BJ (cell line): ENCODE measurements at regions not wholly inside any gene's neighbourhood (a gene's known extent, or its start where the extent isn't known, plus 50 kb on each side); places are given as distances from the start of the nearest gene placed in this dataset.

Source experiments
- CTCF ChIA-PET: fragments of 350-600 bp; formaldehyde crosslinking; extraction: SDS; loops from one replicate; lab custom pipeline; 2021; ENCODE audit warnings: antibody characterized with exemption, inconsistent platforms; lab: Yijun Ruan, JAX
- POLR2A ChIA-PET: fragments of 300-600 bp; sonication (Branson Sonifier 250); formaldehyde crosslinking; extraction: SDS; loops from one replicate; lab custom pipeline; 2021; ENCODE audit warnings: antibody characterized with exemption; lab: Charles Lee
- DNase-seq: peaks from one replicate; pipeline ENCODE4 v3.0.0-alpha.2; 2011; ENCODE audit warnings: low read depth
- H3K27me3 ChIP-seq: 2 replicates; pipeline ENCODE4 v1.6.0; 2011; ENCODE audit warnings: low read length; ENCODE audit not compliant: control insufficient read depth, insufficient read depth
- H3K36me3 ChIP-seq: 2 replicates; pipeline ENCODE4 v1.5.1; 2011; ENCODE audit warnings: low read length; ENCODE audit not compliant: control insufficient read depth, insufficient read depth
- H3K4me3 ChIP-seq: 2 replicates; pipeline ENCODE4 v1.5.1; 2011; ENCODE audit warnings: low read depth, mild to moderate bottlenecking, control low read depth, low read length
- TF ChIP-seq, protein P1 (sequence below): IDR thresholded peaks from 2 replicates; pipeline ENCODE4 v1.5.1; 2011; ENCODE audit warnings: low read depth, mild to moderate bottlenecking, control low read depth, inconsistent platforms, low read length, moderate library complexity; ENCODE audit not compliant: insufficient read depth

DNA sequence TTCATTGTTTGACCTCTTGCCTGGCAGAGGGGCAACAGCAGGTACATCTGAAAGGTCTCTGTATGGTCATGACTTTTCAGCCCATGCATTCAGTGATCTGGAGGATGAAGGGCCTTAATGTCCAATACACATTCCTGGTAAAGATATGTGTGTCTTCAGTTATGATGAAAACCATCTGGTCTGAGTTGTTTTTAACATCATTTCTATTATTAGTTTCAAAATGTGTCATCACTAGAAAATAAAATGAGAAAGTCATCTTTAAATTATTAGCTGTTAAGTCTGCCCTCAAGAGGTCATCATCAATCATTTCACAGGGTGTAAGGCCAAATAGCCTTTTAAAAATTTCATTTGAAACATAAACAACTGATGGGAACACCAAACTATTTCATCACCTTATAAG is 92.1 kb upstream of the PLSCR4 start:
- POLR2A ChIA-PET, result no interaction called here
- TF ChIP-seq, protein P1, sequence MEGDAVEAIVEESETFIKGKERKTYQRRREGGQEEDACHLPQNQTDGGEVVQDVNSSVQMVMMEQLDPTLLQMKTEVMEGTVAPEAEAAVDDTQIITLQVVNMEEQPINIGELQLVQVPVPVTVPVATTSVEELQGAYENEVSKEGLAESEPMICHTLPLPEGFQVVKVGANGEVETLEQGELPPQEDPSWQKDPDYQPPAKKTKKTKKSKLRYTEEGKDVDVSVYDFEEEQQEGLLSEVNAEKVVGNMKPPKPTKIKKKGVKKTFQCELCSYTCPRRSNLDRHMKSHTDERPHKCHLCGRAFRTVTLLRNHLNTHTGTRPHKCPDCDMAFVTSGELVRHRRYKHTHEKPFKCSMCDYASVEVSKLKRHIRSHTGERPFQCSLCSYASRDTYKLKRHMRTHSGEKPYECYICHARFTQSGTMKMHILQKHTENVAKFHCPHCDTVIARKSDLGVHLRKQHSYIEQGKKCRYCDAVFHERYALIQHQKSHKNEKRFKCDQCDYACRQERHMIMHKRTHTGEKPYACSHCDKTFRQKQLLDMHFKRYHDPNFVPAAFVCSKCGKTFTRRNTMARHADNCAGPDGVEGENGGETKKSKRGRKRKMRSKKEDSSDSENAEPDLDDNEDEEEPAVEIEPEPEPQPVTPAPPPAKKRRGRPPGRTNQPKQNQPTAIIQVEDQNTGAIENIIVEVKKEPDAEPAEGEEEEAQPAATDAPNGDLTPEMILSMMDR, result no peak
- Histone ChIP-seq H3K4me3 (no peak overlapping the region), H3K36me3 (no peaks in the 10 kb centered on the region), H3K27me3 (no peaks in the 10 kb centered on the region)
- CTCF ChIA-PET, result interaction anchor here (1.0 kb wide), 1 partner anchor 114 kb away, joined by 3 read pairs; no protein-coding TSS in a partner anchor
- DNase-seq, result peak; percentile 55

DNA sequence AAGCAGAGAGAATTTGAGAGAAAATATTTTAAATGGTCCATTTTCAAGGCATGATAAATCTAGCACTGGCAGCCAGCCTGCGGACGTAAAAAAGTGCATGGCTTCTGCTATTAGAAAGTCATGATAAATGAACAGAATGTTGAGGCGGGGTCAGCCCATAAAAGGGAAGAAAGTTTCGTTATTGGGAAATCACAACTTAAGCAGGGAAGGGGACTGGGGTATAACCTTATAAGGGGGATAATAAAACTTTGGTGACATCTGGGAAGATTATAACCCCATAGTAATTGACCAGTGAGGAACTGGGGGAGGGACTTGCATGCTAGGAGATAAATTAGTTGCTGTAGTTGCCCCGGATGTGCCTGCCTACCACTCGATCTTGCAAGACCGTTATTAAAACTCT is 88.4 kb upstream of the PLSCR4 start:
- Histone ChIP-seq H3K4me3 (no peak overlapping the region), H3K36me3 (no peaks in the 10 kb centered on the region), H3K27me3 (no peaks in the 10 kb centered on the region)
- no peak for DNase-seq
- ChIA-PET POLR2A (no interaction called here), CTCF (no interaction called here)
- TF ChIP-seq, protein P1, result no peak

DNA sequence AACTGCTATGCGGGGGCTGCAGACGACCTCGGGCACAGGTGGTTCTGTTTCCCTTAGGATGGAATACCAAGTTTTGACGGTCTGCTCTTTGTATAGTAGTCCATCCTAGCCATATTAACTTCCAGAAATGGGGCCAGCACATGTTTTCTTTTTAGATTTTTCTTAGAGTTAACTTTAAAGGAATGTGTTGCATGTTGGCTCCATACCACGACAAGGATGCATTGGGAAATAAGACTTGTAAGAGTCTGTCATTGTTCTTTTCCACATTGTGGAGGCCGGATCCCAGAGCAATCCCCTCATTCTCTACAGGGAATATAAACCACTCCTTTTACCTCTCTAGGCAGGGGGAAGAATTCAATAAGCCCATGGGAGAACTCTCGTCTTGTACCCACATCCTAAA is 87.1 kb upstream of the PLSCR4 start:
- ChIA-PET POLR2A (no interaction called here), CTCF (interaction anchor here (1.7 kb wide), 1 partner anchor 240 kb away, joined by 7 read pairs; no protein-coding TSS in a partner anchor)
- DNase-seq, result no peak
- TF ChIP-seq, protein P1, result no peak
- H3K27me3 ChIP-seq, result no peaks in the 10 kb centered on the region
- H3K36me3 ChIP-seq, result no peaks in the 10 kb centered on the region
- H3K4me3 ChIP-seq, result no peak overlapping the region

DNA sequence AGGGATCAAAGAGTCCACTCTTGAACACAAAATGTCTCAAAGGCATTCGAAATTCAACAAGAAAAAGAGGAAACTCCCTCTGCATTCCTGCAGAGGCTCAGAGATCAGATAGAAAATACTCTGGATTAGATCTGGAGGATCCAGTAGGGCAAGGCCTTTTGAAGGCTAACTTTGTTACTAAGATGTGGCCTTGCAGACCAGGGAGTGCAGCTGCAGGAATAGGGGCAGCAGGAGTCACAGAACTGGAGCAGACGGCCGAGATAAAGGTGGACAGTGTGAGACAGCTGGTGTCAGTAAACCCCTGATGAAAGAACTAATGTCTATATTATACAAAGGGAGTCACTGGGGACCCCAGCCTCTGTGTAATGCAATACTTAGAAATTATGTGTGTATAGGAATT is 84.5 kb upstream of the PLSCR4 start:
- TF ChIP-seq, protein P1, result no peak

DNA sequence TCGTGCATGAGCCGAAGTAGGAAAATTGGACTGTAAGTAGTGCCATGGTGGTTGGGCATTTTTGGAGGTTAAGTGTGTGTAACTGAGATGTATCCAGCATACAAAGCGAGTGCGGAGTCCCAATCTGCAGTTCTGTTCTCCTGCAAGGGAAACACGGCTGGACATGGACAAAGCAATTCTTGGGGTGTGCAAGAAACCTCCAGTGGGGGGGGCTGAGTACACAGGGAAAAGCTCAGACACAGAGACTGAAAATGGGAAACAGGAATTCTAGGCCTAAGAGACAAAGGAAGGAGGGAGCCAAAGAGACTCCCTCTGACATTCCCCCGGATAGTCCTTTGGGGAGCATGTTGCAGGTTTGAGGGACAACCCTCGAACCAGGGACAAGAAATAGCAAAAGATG is 83.2 kb upstream of the PLSCR4 start:
- H3K27me3 ChIP-seq, result no peaks in the 10 kb centered on the region
- TF ChIP-seq, protein P1, result peak; percentile 43
- DNase-seq, result no peak
- ChIA-PET CTCF (interaction anchor here (0.6 to 2.7 kb wide), 8 partner anchors 52 to 817 kb away, joined by 3 to 12 read pairs (median 4); partner anchors contain the start of gene PLSCR1), POLR2A (no interaction called here)
- H3K36me3 ChIP-seq, result no peaks in the 10 kb centered on the region
- H3K4me3 ChIP-seq, result no peak overlapping the region

More for the DNA sequence above, 84.5 kb upstream of the PLSCR4 start:
- ChIA-PET POLR2A (no interaction called here), CTCF (no interaction called here)
- DNase-seq, result no peak
- H3K27me3 ChIP-seq, result no peaks in the 10 kb centered on the region
- H3K36me3 ChIP-seq, result no peaks in the 10 kb centered on the region
- H3K4me3 ChIP-seq, result no peak overlapping the region
